Peyer's patch (tissue), 4 donors: ENCODE measurements at regions not wholly inside any gene's neighbourhood (a gene's known extent, or its start where the extent isn't known, plus 50 kb on each side); places are given as distances from the start of the nearest gene placed in this dataset.

Experiments
- DNase-seq, 3 donors: peaks; one replicate each; pipeline ENCODE4 v3.0.0-alpha.2; 2017 to 2019
- H3K27ac ChIP-seq, 4 donors: fragments of 200-600 bp; sonication (generic); one replicate each; pipeline ENCODE4 v1.5.1; 2016 to 2019
- H3K27me3 ChIP-seq, 2 donors: fragments of 200-600 bp; sonication (generic); one replicate each; pipeline ENCODE4 v1.5.1; 2019
- H3K36me3 ChIP-seq, 3 donors: fragments of 200-600 bp; sonication (generic); one replicate each; pipeline ENCODE4 v1.5.1; 2016 to 2019
- H3K4me1 ChIP-seq, 4 donors: fragments of 200-600 bp; sonication (generic); one replicate each; pipeline ENCODE4 v1.5.1; 2016 to 2019
- H3K4me3 ChIP-seq, 4 donors: fragments of 200-600 bp; sonication (generic); 1 replicate in 3 of 4; 2 replicates in 1 of 4; pipeline ENCODE4 v1.5.1; 2016 to 2019; ENCODE audit warnings: mild to moderate bottlenecking in 1 of 4
- H3K9me3 ChIP-seq, 4 donors: fragments of 200-600 bp; sonication (generic); one replicate each; pipeline ENCODE4 v1.5.1; 2016 to 2019; ENCODE audit warnings: mild to moderate bottlenecking in 1 of 4
- CTCF ChIP-seq, 6 experiments: fragments of 450-650 bp in 4 of 6; fragments of 200-600 bp in 2 of 6; sonication (generic) in 1 of 6; IDR thresholded peaks; one replicate each; pipeline ENCODE4 v1.5.1; 2017 to 2019; ENCODE audit warnings: antibody characterized with exemption in 6 of 6, mild to moderate bottlenecking in 3 of 6, moderate library complexity in 1 of 6
- POLR2A ChIP-seq, 2 donors: fragments of 450-650 bp; IDR thresholded peaks; one replicate each; pipeline ENCODE4 v1.5.1; 2017; ENCODE audit warnings: antibody characterized with exemption in 2 of 2, mild to moderate bottlenecking in 2 of 2, moderate library complexity in 2 of 2

GRCh38 chr2:220129391-220129790 is 502.0 kb downstream of the SLC4A3 start:
- H3K9me3 ChIP-seq = no peaks in the 10 kb centered on the region
- no peak for DNase-seq
- H3K27ac ChIP-seq = no peak overlapping the region
- no peaks in the 10 kb centered on the region for H3K27me3 ChIP-seq
- TF ChIP-seq CTCF (IDR thresholded peaks at IDR 0.05) (no peak), POLR2A (IDR thresholded peaks at IDR 0.05) (no peak)
- no peaks in the 10 kb centered on the region for H3K4me1 ChIP-seq
- H3K36me3 ChIP-seq = no peaks in the 10 kb centered on the region
- no peak overlapping the region for H3K4me3 ChIP-seq

GRCh38 chr2:220134756-220135534 is 507.5 kb downstream of the SLC4A3 start:
- DNase-seq = no peak
- Histone ChIP-seq H3K27me3 (no peaks in the 10 kb centered on the region), H3K4me3 (no peak overlapping the region), H3K27ac (no peak overlapping the region), H3K4me1 (no peaks in the 10 kb centered on the region), H3K36me3 (no peaks in the 10 kb centered on the region), H3K9me3 (no peaks in the 10 kb centered on the region)
- TF ChIP-seq POLR2A (IDR thresholded peaks at IDR 0.05) = no peak
- no peak for TF ChIP-seq CTCF (IDR thresholded peaks at IDR 0.05)

- TF ChIP-seq POLR2A (IDR thresholded peaks at IDR 0.05) = no peak
- TF ChIP-seq CTCF (IDR thresholded peaks at IDR 0.05) = no peak
These were observed 515.9 kb downstream of the SLC4A3 start for GRCh38 chr2:220143336-220143735.

GRCh38 chr2:220144411-220144810 is 517.0 kb downstream of the SLC4A3 start:
- H3K36me3 ChIP-seq = no peaks in the 10 kb centered on the region
- no peak overlapping the region for H3K4me3 ChIP-seq
- H3K27ac ChIP-seq = no peak overlapping the region
- H3K4me1 ChIP-seq = no peaks in the 10 kb centered on the region
- no peak for DNase-seq
- no peaks in the 10 kb centered on the region for H3K27me3 ChIP-seq
- no peaks in the 10 kb centered on the region for H3K9me3 ChIP-seq
- TF ChIP-seq CTCF (IDR thresholded peaks at IDR 0.05) (no peak), POLR2A (IDR thresholded peaks at IDR 0.05) (no peak)

More at GRCh38 chr2:220143336-220143735, 515.9 kb downstream of the SLC4A3 start:
- Histone ChIP-seq H3K36me3 (no peaks in the 10 kb centered on the region), H3K27me3 (no peaks in the 10 kb centered on the region), H3K9me3 (no peaks in the 10 kb centered on the region), H3K27ac (no peak overlapping the region), H3K4me1 (no peaks in the 10 kb centered on the region), H3K4me3 (no peak overlapping the region)
- no peak for DNase-seq

GRCh38 chr2:220147161-220148038 is 520.0 kb downstream of the SLC4A3 start:
- TF ChIP-seq CTCF (IDR thresholded peaks at IDR 0.05) (no peak), POLR2A (IDR thresholded peaks at IDR 0.05) (no peak)
- DNase-seq = no peak
- H3K36me3 ChIP-seq = no peaks in the 10 kb centered on the region
- H3K27me3 ChIP-seq = no peaks in the 10 kb centered on the region
- H3K4me3 ChIP-seq = no peak overlapping the region
- H3K27ac ChIP-seq = no peak overlapping the region
- H3K4me1 ChIP-seq = no peaks in the 10 kb centered on the region
- H3K9me3 ChIP-seq = no peaks in the 10 kb centered on the region
